VCaP (cell line): ENCODE measurements at regions not wholly inside any gene's neighbourhood (a gene's known extent, or its start where the extent isn't known, plus 50 kb on each side); places are given as distances from the start of the nearest gene placed in this dataset.

Source experiments
- H3K27ac ChIP-seq: fragments of 450-650 bp; 2 replicates; pipeline ENCODE4 v1.5.1; 2017
- TF ChIP-seq, protein P1 (sequence below): fragments of 450-650 bp; conservative IDR thresholded peaks from 2 replicates; pipeline ENCODE4 v1.5.1; 2017; ENCODE audit warnings: mild to moderate bottlenecking, moderate library complexity

GRCh38 chr4:19254486-19254885 lies 997.2 kb upstream of the SLIT2 start:
- H3K27ac ChIP-seq = no peak overlapping the region
- TF ChIP-seq, protein P1, sequence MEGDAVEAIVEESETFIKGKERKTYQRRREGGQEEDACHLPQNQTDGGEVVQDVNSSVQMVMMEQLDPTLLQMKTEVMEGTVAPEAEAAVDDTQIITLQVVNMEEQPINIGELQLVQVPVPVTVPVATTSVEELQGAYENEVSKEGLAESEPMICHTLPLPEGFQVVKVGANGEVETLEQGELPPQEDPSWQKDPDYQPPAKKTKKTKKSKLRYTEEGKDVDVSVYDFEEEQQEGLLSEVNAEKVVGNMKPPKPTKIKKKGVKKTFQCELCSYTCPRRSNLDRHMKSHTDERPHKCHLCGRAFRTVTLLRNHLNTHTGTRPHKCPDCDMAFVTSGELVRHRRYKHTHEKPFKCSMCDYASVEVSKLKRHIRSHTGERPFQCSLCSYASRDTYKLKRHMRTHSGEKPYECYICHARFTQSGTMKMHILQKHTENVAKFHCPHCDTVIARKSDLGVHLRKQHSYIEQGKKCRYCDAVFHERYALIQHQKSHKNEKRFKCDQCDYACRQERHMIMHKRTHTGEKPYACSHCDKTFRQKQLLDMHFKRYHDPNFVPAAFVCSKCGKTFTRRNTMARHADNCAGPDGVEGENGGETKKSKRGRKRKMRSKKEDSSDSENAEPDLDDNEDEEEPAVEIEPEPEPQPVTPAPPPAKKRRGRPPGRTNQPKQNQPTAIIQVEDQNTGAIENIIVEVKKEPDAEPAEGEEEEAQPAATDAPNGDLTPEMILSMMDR = no peak

DNA sequence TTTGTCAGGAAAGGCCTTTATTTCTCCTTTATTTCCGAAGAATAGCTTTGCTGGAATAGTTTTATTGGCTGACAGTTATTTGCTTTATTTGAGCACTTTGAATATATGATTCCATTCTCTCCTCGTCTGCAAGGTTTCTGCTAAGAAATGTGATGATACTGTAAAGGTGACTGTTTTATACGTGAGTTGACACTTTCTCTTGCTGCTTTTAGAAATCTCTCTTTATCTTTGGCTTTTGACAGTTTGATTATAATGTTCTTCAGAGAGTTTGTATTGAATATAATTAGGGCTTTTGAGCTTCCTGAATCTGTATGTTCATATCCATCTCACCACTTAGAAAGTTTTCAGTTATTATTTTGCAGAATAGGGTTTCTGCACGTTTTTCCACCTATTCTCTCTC lies 1003.7 kb upstream of the SLIT2 start:
- no peak overlapping the region for H3K27ac ChIP-seq
- TF ChIP-seq, protein P1 = no peak

DNA sequence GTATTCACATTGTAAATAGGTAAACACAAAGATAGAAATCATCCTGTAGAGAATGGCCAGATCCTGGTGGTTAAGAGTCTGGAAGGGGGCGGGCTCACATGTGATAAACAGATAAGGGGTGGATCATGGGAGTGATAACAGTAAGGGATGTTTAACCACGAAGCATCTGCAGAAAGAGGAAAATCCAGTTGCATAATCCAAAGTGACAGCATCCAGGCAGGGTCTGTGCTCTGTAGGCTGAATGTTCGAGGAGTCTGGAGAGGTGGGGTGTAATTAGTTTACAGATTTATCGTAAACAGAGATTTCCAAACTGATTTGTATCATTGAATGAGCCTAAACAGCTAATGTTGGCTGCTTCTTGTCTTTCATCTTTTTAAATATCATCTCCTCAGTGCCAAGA lies 1009.8 kb upstream of the SLIT2 start:
- TF ChIP-seq, protein P1 = no peak
- no peak overlapping the region for H3K27ac ChIP-seq

- TF ChIP-seq, protein P1 = no peak
- H3K27ac ChIP-seq = no peak overlapping the region
These were observed 1012.1 kb upstream of the SLIT2 start for GRCh38 chr4:19239565-19239964.

DNA sequence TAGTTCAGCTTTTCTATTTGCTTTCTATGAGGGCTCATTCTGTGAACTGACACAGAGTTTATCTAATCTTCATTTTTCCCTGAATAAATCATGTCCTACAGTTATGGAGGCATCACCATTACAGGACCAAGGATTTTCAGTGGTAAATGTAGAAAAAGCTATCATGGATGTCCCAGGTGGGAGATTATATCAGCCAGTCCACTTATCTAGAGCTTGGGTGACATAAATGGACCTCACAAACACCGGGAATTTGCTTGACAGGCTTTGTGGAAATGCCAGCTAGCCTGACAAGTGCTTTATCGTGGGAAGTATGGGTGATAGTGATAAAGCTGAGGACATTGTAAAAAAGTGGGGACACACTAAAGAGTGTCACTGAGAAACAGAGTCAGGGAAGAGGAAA lies 1015.2 kb upstream of the SLIT2 start:
- H3K27ac ChIP-seq = no peak overlapping the region
- TF ChIP-seq, protein P1 = no peak

DNA sequence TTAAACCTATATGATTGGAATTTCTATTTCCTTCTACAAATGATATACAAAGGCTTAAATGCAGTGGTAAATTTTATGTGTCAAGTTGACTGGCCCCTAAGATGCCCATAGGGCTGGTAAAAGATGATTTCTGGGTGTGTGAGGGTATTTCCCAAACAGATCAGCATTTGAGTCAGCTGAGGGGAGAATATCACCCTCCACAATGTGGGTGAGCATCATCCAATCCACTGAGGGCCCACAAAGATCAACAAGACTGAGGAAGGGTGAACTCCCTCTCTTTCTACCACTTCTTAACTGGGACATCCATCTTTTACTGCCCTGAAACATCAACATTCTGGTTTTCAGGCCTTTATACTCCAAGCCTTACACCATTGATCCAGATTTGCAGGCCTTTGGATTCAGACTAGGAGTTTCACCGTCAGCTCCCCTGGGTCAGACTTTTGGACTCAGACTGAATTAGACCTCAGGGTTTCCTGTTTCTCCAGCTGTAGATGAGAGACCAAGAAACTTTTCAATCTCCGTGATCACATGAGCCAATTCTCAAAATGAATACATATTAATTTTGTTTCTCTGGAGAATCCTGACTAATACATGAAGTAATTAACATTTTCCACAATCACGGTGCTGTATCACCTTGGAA lies 1020.7 kb upstream of the SLIT2 start:
- H3K27ac ChIP-seq = no peak overlapping the region
- TF ChIP-seq, protein P1 = no peak

- no peak overlapping the region for H3K27ac ChIP-seq
- TF ChIP-seq, protein P1 = no peak
These were observed 1024.0 kb upstream of the SLIT2 start for GRCh38 chr4:19227701-19228100.
